IMR-90 (cell line): ENCODE measurements at regions not wholly inside any gene's neighbourhood (a gene's known extent, or its start where the extent isn't known, plus 50 kb on each side); places are given as distances from the start of the nearest gene placed in this dataset.
"Not testable (repeated sequence)": the region's sequence is repeated elsewhere in the genome, so short reads cannot be mapped to it uniquely, and the experiment has no call there.

Experiments used
- ATAC-seq: fragments of 200-7000 bp; cut with Tn5 transposase; 2 replicates; pipeline ENCODE4 v1.9.1; 2020; ENCODE audit warnings: low read depth, mild to moderate bottlenecking, moderate library complexity
- BruUV-seq: library from RNA; stranded (reverse); fragments of 400-500 nt; replicated peaks from 2 replicates; lab custom pipeline; 2021; lab: Mats Ljungman, UMichigan
- CTCF ChIA-PET: fragments of 300-600 bp; formaldehyde crosslinking; extraction: SDS; loops from one replicate; lab custom pipeline; 2021; ENCODE audit warnings: antibody characterized with exemption; lab: Yijun Ruan, JAX
- POLR2A ChIA-PET: fragments of 300-600 bp; sonication (Branson Sonifier 250); formaldehyde crosslinking; loops from one replicate; lab custom pipeline; 2022; ENCODE audit warnings: antibody characterized with exemption; ENCODE audit not compliant: unreplicated experiment; lab: Charles Lee
- DNase-seq: peaks from one replicate; pipeline ENCODE4 v3.0.0; 2013
- H2AFZ ChIP-seq: replicated peaks from 2 replicates; pipeline ENCODE3; 2013; ENCODE audit warnings: low read length, mild to moderate bottlenecking; ENCODE audit not compliant: poor library complexity
- H2AK5ac ChIP-seq: 2 replicates; pipeline ENCODE4 v1.6.1; 2013; ENCODE audit warnings: low read depth, low read length, inconsistent platforms
- H2AK9ac ChIP-seq: replicated peaks from 2 replicates; pipeline ENCODE3; 2013; ENCODE audit warnings: mild to moderate bottlenecking, low read depth, low read length, moderate library complexity; ENCODE audit not compliant: poor library complexity
- H2BK120ac ChIP-seq: 2 replicates; pipeline ENCODE4 v1.6.1; 2013; ENCODE audit warnings: low read depth, low read length, inconsistent platforms
- H2BK15ac ChIP-seq: 3 replicates; pipeline ENCODE4 v1.6.1; 2013; ENCODE audit warnings: low read depth, low read length, inconsistent platforms
- H2BK20ac ChIP-seq: 2 replicates; pipeline ENCODE4 v1.6.1; 2013; ENCODE audit warnings: low read depth, mild to moderate bottlenecking, inconsistent platforms, low read length, moderate library complexity
- H2BK5ac ChIP-seq: 2 replicates; pipeline ENCODE4 v1.6.1; 2013; ENCODE audit warnings: mild to moderate bottlenecking, low read depth, low read length, inconsistent platforms; ENCODE audit not compliant: poor library complexity, severe bottlenecking
- H3K14ac ChIP-seq: replicated peaks from 2 replicates; pipeline ENCODE4 v1.6.1; 2013; ENCODE audit warnings: low read depth, low read length, inconsistent platforms
- H3K18ac ChIP-seq: 2 replicates; pipeline ENCODE4 v1.6.1; 2013; ENCODE audit warnings: low read depth, low read length, control low read depth
- H3K23ac ChIP-seq: 2 replicates; pipeline ENCODE4 v1.6.1; 2013; ENCODE audit warnings: low read depth, low read length, inconsistent platforms
- H3K27ac ChIP-seq: 2 replicates; pipeline ENCODE4 v1.5.1; 2013; ENCODE audit warnings: mild to moderate bottlenecking, control low read depth, low read length; ENCODE audit not compliant: insufficient read depth
- H3K27me3 ChIP-seq: 2 replicates; pipeline ENCODE4 v1.6.1; 2013; ENCODE audit warnings: low read length; ENCODE audit not compliant: control insufficient read depth, insufficient read depth
- H3K36me3 ChIP-seq: 2 replicates; pipeline ENCODE4 v1.6.1; 2013; ENCODE audit warnings: low read length, mixed read lengths; ENCODE audit not compliant: control insufficient read depth, insufficient read depth
- H3K4ac ChIP-seq: 2 replicates; pipeline ENCODE4 v1.6.1; 2013; ENCODE audit warnings: low read depth, low read length, inconsistent platforms
- H3K4me1 ChIP-seq: 2 replicates; pipeline ENCODE4 v1.6.1; 2013; ENCODE audit warnings: low read length, mixed read lengths; ENCODE audit not compliant: control insufficient read depth, insufficient read depth
- H3K4me2 ChIP-seq: 2 replicates; pipeline ENCODE4 v1.6.1; 2013; ENCODE audit warnings: low read depth, mild to moderate bottlenecking, control low read depth, low read length, moderate library complexity
- H3K4me3 ChIP-seq: 2 replicates; pipeline ENCODE4 v1.5.1; 2013; ENCODE audit warnings: low read depth, mild to moderate bottlenecking, control low read depth, low read length, moderate library complexity; ENCODE audit not compliant: insufficient read depth
- H3K56ac ChIP-seq: 2 replicates; pipeline ENCODE4 v1.6.1; 2013; ENCODE audit warnings: low read length, inconsistent platforms; ENCODE audit not compliant: insufficient read depth; ENCODE audit errors: extremely low read depth
- H3K79me1 ChIP-seq, 2 experiments: 2 replicates each; pipeline ENCODE4 v1.6.1; 2013; ENCODE audit warnings: low read length in 2 of 2, inconsistent platforms in 1 of 2, low read depth in 1 of 2
- H3K9ac ChIP-seq: 2 replicates; pipeline ENCODE4 v1.6.1; 2013; ENCODE audit warnings: low read depth, low read length, control low read depth
- H3K9me1 ChIP-seq: 2 replicates; pipeline ENCODE4 v1.6.1; 2013; ENCODE audit warnings: low read length, inconsistent platforms; ENCODE audit not compliant: insufficient read depth
- H3K9me3 ChIP-seq: 2 replicates; pipeline ENCODE4 v1.6.1; 2013; ENCODE audit warnings: low read length; ENCODE audit not compliant: control insufficient read depth, insufficient read depth
- H4K20me1 ChIP-seq: 2 replicates; pipeline ENCODE4 v1.6.1; 2013; ENCODE audit warnings: low read length, inconsistent platforms; ENCODE audit not compliant: insufficient read depth
- H4K5ac ChIP-seq: 2 replicates; pipeline ENCODE4 v1.6.1; 2013; ENCODE audit warnings: mild to moderate bottlenecking, low read depth, low read length, control low read depth
- H4K8ac ChIP-seq, 2 experiments: 2 replicates each; pipeline ENCODE4 v1.6.1; 2013; ENCODE audit warnings: low read depth in 2 of 2, low read length in 2 of 2, control low read depth in 1 of 2, inconsistent platforms in 1 of 2
- H4K91ac ChIP-seq: 2 replicates; pipeline ENCODE4 v1.6.1; 2013; ENCODE audit warnings: low read depth, low read length, inconsistent platforms; ENCODE audit not compliant: insufficient read depth
- WGBS, 2 experiments: methylation state at CpG; one replicate each; pipeline versions ENCODE4 v1.1.5 to v1.1.7; 2013; ENCODE audit warnings: missing lambda C conversion rate in 2 of 2; ENCODE audit not compliant: insufficient read length in 1 of 2; ENCODE audit errors: extremely low coverage in 2 of 2; 5-methylcytosine and 5-hydroxymethylcytosine counted together
- dilution Hi-C: fragments of 300-500 bp; cut with HindIII; formaldehyde crosslinking; loops from one replicate; pipeline ENCODE4 v1.14.3; 2018; ENCODE audit warnings: low sequenced_read_pairs; ENCODE audit not compliant: unreplicated experiment
- in situ Hi-C: fragments of 300-500 bp; cut with MboI; formaldehyde crosslinking; loops from 3 replicates; pipeline ENCODE4 v1.14.3; 2019; ENCODE audit warnings: low sequenced_read_pairs, inconsistent platforms, mixed read lengths
- intact Hi-C: fragments of 100-400 bp; cut with micrococcal nuclease; formaldehyde crosslinking; loops from 2 replicates; pipeline ENCODE4 v1.10.0; 2022

DNA sequence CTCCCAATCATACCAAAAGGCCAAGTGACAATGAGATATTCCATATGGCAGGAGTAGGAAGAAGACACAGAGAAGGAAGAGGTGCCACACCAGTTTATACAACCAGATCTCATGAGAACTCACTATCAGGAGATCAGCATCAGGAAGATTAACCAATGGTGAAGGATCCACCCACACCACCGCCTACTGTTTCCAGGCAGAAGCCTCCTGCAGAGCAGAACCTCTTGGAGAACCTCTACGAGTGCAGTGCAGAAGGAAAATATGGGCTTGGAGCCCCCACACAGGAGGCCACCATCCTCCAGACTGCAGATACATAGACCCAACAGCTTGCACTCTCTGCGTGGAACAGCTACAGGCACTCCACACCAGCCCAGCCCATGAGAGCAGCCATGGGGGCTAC lies 264.4 kb downstream of the POTED start:
- dilution Hi-C loops, H2BK20ac ChIP-seq, H2BK15ac ChIP-seq, H3K4me1 ChIP-seq, H4K8ac ChIP-seq, H4K91ac ChIP-seq, H2AK9ac ChIP-seq, H3K79me1 ChIP-seq, H3K4me2 ChIP-seq, H3K9me1 ChIP-seq, H3K23ac ChIP-seq, H3K9ac ChIP-seq, H4K20me1 ChIP-seq, H3K27me3 ChIP-seq, H3K4me3 ChIP-seq, H2AFZ ChIP-seq, H2BK5ac ChIP-seq, in situ Hi-C loops, ATAC-seq, POLR2A ChIA-PET, BruUV-seq, H3K4ac ChIP-seq, H3K27ac ChIP-seq, H3K36me3 ChIP-seq, H4K5ac ChIP-seq, H3K18ac ChIP-seq, H3K14ac ChIP-seq, CTCF ChIA-PET, H2BK120ac ChIP-seq, DNase-seq, H3K56ac ChIP-seq, intact Hi-C loops, H3K9me3 ChIP-seq, H2AK5ac ChIP-seq: not testable (repeated sequence)
- WGBS, 2 experiments: 47% methylated on average over 2 of the region's 3 CpGs; no CpG with 5 or more reads in 1 of the 2 experiments
